ENCODE measurements at regions not wholly inside any gene's neighbourhood (a gene's known extent, or its start where the extent isn't known, plus 50 kb on each side); places are given as distances from the start of the nearest gene placed in this dataset.

GRCh38 chr5:143484601-143485000 is 81.1 kb upstream of the NR3C1 start:
- TF ChIP-seq CTCF (IDR thresholded peaks at IDR 0.05; ENCODE audit: low read depth, low read length): no peak
- DNase-seq (ENCODE audit: low read depth, low spot score): no peak
- no peak overlapping the region for H3K4me3 ChIP-seq (ENCODE audit: low read depth, low read length)
- in situ Hi-C loops (cut with HindIII; ENCODE audit: low sequenced_read_pairs): no loop called here

DNA sequence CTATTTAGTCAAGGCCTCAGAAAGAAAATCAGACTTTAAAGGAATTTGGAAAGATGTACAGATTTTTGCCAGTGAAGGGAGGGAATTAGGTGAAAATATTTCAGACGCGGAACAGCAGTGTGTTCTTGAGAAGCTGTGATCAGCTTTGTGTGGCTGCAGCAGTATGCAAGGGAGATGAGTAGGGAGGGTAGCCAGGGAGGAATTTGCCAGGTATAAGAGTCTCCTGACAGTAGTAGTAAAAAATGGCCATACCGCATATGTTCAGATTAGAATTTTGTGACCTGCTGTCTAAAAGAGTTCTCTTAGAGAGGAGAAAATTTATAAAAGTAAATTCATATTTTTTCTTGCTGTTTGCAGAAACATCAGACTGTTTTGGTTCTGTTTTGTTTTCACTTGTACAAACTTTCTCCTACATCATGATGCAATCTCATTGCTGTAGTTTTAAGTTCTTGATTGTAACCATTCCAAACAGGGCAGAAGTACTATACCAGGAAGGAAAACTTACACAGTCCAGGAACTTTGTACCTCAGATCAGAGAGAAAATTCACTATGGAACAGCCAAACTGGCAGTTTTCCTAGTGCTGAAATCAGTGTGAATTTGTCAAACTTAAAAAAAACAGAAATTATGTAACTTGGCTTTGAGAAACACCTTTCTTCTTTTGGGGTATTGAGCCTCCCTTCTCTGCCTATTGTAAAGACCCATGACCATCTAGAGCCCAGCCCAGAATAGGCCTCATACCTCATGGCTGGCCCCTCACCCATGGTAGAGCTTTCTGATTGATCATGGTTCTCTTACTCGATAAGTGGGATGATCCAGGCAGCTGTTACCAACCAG is 78.4 kb upstream of the NR3C1 start:
- DNase-seq (ENCODE audit: low read depth, low spot score): no peak

DNA sequence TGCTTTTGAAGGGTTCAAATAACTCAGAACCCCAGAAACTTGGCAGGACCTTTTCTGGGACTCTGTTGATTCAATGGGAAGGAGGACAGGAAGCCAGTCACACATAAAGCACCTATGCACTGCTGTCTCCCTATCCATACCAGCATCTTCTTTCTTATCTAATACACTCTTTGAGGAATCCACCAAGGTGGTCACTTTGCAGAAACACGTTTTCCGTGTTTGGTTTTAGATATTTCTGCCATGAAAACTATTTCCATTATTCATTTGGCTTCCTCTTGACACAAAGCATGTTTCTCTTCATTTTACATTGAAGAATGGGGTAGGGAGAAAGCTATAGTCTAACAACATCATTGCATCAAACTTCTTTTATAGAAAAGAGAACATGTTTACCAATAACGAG is 76.5 kb upstream of the NR3C1 start:
- no peak for TF ChIP-seq CTCF (IDR thresholded peaks at IDR 0.05; ENCODE audit: low read depth, low read length)
- no peak overlapping the region for H3K4me3 ChIP-seq (ENCODE audit: low read depth, low read length)
- DNase-seq (ENCODE audit: low read depth, low spot score): no peak
- in situ Hi-C loops (cut with HindIII; ENCODE audit: low sequenced_read_pairs): no loop called here

More for the DNA sequence above, 78.4 kb upstream of the NR3C1 start:
- no peak overlapping the region for H3K4me3 ChIP-seq (ENCODE audit: low read depth, low read length)
- no peak for TF ChIP-seq CTCF (IDR thresholded peaks at IDR 0.05; ENCODE audit: low read depth, low read length)
- in situ Hi-C loops (cut with HindIII; ENCODE audit: low sequenced_read_pairs): no loop called here

- DNase-seq (ENCODE audit: low read depth, low spot score): no peak
- H3K4me3 ChIP-seq (ENCODE audit: low read depth, low read length): no peak overlapping the region
- in situ Hi-C loops (cut with HindIII; ENCODE audit: low sequenced_read_pairs): no loop called here
- TF ChIP-seq CTCF (IDR thresholded peaks at IDR 0.05; ENCODE audit: low read depth, low read length): no peak
Observed at GRCh38 chr5:143479394-143479793, 75.9 kb upstream of the NR3C1 start.

GRCh38 chr5:143476601-143477211 is 73.2 kb upstream of the NR3C1 start:
- no peak for DNase-seq (ENCODE audit: low read depth, low spot score)
- in situ Hi-C loops (cut with HindIII; ENCODE audit: low sequenced_read_pairs): no loop called here
- H3K4me3 ChIP-seq (ENCODE audit: low read depth, low read length): no peak overlapping the region
- no peak for TF ChIP-seq CTCF (IDR thresholded peaks at IDR 0.05; ENCODE audit: low read depth, low read length)

GRCh38 chr5:143474616-143475015 is 71.1 kb upstream of the NR3C1 start:
- TF ChIP-seq CTCF (IDR thresholded peaks at IDR 0.05; ENCODE audit: low read depth, low read length): no peak
- in situ Hi-C loops (cut with HindIII; ENCODE audit: low sequenced_read_pairs): no loop called here
- no peak for DNase-seq (ENCODE audit: low read depth, low spot score)
- no peak overlapping the region for H3K4me3 ChIP-seq (ENCODE audit: low read depth, low read length)
